Stimulated activated CD8-positive, alpha-beta memory T cell treated with anti-CD3 and anti-CD28 coated beads, Interleukin-4, amount 100 ng/mL, for 1 hour (primary cell): ENCODE measurements at regions not wholly inside any gene's neighbourhood (a gene's known extent, or its start where the extent isn't known, plus 50 kb on each side); places are given as distances from the start of the nearest gene placed in this dataset.
"Not testable (repeated sequence)": the region's sequence is repeated elsewhere in the genome, so short reads cannot be mapped to it uniquely, and the experiment has no call there.

Experiments used
- DNase-seq, 2 donors: peaks; one replicate each; pipeline ENCODE4 v3.0.0-alpha.2; 2020; ENCODE audit warnings: low read depth in 2 of 2, low spot score in 1 of 2

GRCh38 chr7:25696571-25696970, 455.4 kb upstream of the NFE2L3 start:
- DNase-seq, result no peak

GRCh38 chr7:25698451-25699113, 453.4 kb upstream of the NFE2L3 start:
- no peak for DNase-seq

DNA sequence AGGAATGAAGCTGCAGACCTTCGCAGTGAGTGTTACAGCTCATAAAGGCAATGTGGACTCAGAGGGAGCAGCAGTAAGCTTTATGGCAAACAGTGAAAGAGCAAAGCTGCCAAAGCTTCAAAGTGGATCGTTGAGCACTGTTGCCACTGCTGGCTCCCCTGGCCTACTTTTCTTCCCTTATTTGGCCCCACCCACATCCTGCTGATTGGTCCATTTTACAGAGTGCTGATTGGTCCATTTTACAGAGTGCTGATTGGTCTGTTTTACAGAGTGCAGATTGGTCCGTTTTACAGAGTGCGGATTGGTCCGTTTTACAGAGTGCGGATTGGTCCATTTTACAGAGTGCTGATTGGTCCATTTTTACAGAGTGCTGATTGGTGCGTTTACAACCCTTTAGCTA, 451.9 kb upstream of the NFE2L3 start:
- DNase-seq, result not testable (repeated sequence)

- DNase-seq, result no peak
These were observed 447.6 kb upstream of the NFE2L3 start for GRCh38 chr7:25704413-25704812.

GRCh38 chr7:25706764-25707163, 445.2 kb upstream of the NFE2L3 start:
- no peak for DNase-seq

- DNase-seq, result no peak
These were observed 444.0 kb upstream of the NFE2L3 start for GRCh38 chr7:25707768-25708620.

DNA sequence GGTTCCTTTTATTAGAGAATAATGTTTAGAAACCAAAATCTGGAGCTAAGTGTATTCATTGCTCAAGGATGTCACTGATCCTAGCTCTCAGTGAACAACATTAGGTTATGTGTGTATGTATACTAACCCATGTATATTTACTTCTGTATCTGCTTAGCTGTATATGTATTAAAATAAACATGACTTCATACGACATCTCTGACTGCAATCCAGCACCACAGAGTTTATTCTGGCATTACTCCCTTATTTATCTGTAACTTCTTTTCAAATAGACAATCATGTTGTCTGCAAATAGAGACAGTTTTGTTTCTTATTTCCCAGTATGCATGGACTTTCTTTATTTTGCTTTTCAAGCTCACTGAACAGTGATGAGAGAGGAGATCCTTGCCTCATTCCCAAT, 441.0 kb upstream of the NFE2L3 start:
- no peak for DNase-seq

- DNase-seq, result no peak
These were observed 440.1 kb upstream of the NFE2L3 start for GRCh38 chr7:25711940-25712339.

GRCh38 chr7:25712500-25712899, 439.5 kb upstream of the NFE2L3 start:
- no peak for DNase-seq

- no peak for DNase-seq
These were observed 438.0 kb upstream of the NFE2L3 start for GRCh38 chr7:25714013-25714412.

GRCh38 chr7:25716421-25716820, 435.6 kb upstream of the NFE2L3 start:
- no peak for DNase-seq

DNA sequence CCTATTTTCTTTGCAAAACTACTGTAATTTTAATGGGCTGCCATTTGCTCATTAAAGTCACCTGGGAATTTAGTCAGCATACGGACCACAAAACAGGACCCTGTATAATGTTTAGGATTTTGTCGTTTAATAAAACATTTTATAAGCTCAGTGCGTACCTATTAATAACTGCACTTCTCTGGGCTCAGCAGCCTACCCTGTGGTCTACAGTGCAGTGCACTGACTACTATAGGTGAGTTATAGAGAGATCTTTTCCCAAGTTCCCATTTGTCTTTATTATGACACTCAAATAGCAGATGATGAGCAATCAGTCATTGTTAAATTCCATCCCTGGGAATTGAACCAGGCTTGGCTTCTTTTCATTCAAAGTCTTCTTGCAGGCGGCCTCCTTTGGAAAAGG, 433.4 kb upstream of the NFE2L3 start:
- DNase-seq, result no peak

DNA sequence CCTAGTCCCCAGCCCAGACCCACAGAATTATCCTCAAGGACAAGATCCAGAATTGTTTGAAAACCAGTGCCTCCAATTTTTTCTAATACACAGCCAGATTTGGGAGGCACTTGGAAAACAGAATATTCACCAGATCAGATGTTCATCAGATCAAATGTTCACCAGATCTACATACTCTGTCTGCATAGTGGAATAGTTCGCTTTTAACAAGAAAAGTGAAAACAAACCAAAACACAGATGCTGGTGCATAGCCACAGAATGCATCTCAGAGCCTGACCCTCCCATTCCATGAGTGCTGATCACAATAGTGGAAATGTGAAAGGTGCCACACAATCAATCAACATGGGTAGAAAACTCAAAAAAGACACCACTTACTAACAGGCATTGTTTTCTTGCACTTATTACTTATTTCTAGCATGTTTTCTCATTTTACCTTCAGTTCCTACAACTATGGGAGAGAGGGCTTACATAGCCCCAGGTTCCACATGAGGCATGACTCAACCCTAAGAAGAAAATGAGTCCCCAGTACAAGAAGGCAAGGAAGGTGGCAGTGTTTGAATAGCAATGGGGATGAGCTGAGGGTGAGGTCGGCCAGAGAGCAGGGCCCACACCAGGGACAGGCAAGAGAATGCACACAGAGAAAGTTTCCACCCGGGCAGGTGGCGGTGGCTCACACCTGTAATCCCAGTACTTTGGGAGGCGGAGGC, 432.7 kb upstream of the NFE2L3 start:
- DNase-seq, result no peak

GRCh38 chr7:25720427-25720826, 431.6 kb upstream of the NFE2L3 start:
- DNase-seq, result no peak

- no peak for DNase-seq
These were observed 429.1 kb upstream of the NFE2L3 start for GRCh38 chr7:25722856-25723255.

DNA sequence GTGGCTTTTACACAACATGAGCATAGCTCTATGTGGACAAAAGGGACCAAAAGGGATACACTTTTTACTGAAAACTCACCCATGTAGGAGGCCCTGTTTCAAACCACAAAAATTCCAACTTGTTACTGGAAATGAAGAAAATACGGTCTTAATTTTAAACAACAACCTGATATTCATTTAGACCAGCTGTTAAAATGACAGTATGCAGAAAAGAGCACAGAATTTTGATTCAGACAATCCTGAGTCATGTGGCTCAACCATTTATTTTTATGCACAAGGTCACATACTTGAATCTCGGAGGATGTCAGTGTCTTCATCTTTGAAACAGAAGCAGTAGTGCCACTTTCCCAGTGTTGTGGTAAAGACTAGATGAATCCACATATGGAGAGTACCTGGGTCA, 426.5 kb upstream of the NFE2L3 start:
- no peak for DNase-seq

GRCh38 chr7:25726170-25726780, 425.7 kb upstream of the NFE2L3 start:
- no peak for DNase-seq

- DNase-seq, result no peak
These were observed 425.2 kb upstream of the NFE2L3 start for GRCh38 chr7:25726781-25727311.

- no peak for DNase-seq
These were observed 424.6 kb upstream of the NFE2L3 start for GRCh38 chr7:25727446-25727845.

GRCh38 chr7:25727876-25728275, 424.1 kb upstream of the NFE2L3 start:
- DNase-seq, result no peak

- no peak for DNase-seq
These were observed 420.7 kb upstream of the NFE2L3 start for GRCh38 chr7:25731068-25731845.
